Stromal cell of bone marrow (primary cell): ENCODE measurements at regions not wholly inside any gene's neighbourhood (a gene's known extent, or its start where the extent isn't known, plus 50 kb on each side); places are given as distances from the start of the nearest gene placed in this dataset.

Experiments
- DNase-seq: peaks from one replicate; pipeline ENCODE4 v3.0.0-alpha.2; 2012; ENCODE audit warnings: low read depth

DNA sequence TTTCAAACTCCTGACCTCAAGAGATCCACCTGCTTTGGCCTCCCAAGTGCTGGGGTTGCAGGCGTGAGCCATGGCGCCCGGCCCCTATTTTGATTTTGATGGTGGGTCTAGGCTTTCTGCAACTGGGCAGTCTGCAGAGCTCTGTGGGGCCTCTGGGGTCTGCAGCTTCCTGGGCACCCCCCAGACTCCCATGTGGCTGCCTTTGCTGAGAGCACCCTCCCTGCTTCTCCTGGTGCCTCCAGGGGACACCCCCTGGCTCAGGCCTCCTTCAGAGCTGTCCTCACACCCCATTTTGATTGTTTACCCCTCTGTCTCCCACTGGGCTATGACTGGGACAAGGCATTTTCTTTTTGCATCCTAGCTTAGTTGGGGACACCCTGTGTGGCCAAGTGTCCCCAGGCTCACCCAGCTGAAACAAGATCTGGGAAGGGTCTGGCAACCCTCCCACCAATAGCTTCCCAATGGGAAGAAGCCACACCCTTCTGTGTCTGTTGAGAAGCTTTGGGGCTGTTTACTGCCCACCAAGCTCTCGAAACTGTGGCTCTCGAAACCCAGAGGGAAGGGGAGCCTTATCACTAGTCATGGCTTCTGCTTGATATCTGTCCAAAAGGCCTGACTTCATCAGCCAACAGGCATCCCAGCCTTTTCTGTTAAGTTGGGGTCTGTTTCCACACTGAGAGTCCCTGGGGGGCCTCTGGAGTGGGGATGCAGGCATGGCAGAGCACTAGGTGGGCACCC, 204.4 kb upstream of the IER5L start:
- DNase-seq: no peak

DNA sequence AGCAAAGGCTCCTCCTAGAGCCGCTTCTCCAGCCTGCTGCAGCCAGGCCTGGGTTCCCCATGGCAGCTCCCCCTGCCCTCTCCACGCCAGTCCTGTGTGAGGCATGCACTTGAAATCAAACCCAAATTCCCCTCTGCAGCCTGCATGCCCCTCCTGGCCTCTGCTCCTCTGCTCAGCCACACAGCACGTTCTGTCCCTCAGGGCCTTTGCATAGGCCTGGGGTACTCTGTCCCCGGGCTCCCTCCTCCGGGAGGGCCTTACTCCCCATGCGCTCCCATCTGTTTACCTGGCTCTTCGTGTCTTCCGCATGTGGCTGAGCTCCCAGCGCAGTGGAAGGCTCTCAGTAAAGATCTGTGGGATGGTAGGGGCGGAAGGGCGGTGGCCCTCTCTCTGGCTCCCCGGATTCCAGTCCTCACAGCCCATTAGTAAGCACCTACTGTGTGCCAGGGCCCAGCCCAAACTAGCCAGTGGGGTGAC, 203.5 kb upstream of the IER5L start:
- no peak for DNase-seq

DNA sequence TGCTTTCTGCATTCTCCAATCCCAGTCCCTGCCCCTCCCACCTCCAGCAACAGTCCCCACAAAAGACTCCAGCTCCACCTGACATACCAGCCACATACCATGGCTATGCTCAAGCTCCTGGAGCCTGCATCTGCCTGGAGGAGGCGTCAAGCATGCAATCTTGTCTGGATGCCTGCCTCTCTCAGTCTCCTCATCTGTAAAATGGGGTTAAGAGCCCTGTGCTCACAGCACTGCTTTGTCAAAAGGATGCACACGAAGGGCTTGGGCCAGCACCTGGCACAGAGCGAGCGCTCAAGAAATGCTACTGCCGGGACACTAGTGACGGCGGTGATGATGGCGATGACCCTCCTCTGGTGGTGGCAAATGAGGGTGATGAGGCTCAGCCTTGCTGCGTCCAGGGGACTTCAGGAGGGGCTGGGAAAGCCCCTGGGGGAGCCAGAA, 202.9 kb upstream of the IER5L start:
- no peak for DNase-seq

DNA sequence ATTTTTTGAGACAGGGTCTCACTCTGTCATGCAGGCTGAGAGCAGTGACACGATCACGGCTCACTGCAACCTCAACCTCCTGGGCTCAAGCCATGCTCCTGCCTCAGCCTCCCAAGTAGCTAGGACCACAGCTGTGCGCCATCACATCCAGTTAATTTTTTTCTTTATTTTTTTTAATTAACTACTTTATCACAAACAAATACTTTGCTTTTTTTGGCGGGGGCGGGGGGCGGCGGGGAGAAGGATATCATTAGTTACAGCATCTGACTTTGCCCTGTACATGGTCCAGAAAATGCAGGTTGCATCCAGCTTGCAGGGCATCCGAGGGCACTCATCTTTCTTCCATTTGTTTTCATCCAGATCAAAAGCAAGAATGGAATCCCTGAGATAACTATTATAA, 201.8 kb upstream of the IER5L start:
- DNase-seq: no peak

DNA sequence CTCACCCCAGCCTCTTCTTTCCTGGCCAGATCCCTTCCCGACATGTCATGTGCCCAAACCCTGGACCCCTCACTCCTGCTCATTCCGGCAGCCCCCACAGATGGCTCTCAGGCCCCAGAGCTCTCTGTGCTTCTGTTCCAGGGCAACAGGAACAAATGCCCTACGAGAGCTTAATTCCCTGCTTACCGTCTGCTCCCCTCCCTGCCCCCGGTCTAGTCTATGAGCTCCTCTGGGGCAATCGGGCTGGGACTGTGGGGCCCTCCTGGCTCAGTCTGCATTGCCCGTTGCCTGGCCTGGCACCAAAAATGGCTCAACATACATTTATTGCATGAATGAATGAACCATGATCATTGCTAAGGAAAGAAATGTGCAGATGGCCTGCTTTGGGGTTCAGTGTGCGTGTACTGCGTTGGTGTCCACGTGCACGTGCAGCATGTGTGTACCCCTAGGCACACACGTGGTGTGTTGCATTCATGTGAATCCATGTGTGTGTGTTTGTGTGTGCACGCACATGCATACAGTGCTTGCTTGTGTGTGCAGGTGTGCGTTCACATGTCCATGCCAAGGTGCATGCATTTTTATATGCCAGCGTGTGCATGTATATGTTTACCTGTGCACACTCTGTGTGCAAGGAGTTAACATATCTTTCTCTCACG, 201.2 kb upstream of the IER5L start:
- DNase-seq: no peak

DNA sequence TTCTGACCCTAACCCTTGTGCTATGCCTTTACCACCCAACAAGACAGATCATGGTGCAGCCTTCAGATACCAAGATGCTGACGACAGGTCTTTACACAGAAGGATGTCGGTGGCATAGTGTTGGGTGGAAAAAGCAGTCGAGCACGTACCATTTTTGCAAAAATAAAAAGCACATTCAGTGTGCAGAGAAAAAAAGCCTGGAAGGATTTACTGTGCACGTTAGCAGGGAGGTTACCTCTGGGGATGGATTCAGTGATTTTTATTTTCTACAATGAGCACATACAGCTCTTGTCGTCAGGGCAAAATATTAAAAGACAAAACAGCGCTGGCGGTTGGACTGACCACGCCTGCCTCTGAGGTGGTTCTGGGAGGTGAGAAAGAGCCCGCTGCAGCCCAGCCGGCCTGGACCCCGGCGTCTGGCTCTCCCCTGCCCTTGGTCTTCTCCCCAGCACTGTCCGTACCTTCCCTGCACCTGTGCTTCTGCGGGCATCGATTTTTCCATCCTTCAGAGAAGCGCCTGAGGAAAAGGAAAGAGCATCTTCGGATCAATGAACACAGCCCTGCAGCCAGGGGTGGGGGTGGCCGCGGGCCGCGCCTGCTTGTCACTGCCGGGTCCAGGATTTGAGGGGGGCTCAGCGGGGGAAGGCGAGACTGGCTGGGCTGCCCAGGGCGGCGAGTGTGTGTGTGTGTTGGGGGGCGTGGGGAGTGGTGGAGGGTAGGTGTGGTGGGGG, 200.0 kb upstream of the IER5L start:
- no peak for DNase-seq

DNA sequence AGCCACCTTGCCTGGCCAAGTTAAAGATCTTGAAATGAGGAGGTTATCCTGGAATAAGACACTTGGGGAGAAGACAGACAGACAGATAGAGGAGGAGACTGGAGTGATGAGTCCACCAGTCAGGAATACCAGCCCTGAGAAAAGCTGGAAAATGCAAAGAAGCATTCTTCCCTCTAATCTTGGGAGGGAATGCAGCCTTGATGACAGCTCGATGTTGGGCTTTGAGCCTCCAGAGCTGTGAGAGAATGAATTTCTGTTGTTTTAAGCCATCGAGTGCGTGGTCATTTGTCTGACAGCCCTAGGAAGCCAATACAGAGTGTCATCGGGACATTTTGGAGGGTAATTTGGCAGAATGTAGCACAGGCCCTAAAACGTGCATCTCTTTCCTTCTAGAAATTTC, 199.1 kb upstream of the IER5L start:
- DNase-seq: no peak

DNA sequence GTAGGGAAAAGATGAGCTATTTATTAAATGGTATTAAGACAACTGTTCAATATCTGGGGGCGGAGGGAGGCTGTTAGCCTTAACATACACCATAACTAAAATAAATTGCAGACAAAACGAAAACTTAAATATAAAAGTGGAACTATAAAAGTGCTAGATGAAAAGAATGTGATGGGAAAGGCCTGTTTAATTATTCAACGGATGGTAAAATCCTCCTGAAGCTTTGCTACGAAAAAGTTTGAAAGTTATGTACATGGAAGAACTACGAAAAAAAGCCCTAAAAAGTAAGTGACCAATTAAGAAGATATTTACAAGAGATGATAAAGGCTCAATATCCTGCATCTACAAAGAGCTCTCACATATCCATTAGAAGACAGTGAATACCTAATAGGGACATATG, 197.8 kb upstream of the IER5L start:
- DNase-seq: no peak

DNA sequence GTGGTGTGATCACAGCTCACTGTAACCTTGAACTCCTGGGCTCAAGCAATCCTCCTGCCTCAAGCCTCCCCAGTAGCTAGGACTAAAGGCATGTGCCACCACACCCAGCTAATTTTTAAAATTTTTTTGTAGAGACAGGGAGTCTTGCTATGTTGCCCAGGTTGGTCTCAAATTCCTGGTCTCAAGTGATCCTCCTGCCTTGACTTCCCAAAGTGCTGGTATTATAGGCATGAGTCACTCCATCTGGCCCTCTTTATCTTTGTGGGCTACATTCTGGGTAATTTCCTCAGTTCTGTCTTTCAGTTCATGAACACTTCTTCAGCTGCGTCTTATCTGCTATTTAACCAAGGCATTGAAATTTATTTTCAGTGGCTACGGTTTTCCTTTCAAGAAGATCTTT, 196.6 kb upstream of the IER5L start:
- no peak for DNase-seq

DNA sequence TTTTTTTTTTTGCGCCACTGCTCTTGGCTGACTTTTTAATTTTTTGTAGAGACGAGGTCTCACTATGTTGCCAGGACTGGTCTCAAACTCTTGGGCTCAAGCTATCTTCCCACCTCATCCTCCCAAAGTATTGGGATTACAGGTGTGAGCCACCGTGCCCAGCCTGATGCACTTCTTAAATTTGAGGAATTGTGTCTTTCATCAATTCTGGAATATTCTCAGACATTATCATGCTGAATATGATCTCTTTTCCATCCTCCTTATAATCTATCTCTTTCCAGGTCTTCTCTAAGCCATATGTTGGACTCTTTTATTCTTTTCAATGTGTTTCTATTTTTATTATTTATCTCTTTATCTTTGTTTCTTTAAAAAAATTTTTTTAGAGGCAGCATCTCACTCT, 196.2 kb upstream of the IER5L start:
- no peak for DNase-seq

DNA sequence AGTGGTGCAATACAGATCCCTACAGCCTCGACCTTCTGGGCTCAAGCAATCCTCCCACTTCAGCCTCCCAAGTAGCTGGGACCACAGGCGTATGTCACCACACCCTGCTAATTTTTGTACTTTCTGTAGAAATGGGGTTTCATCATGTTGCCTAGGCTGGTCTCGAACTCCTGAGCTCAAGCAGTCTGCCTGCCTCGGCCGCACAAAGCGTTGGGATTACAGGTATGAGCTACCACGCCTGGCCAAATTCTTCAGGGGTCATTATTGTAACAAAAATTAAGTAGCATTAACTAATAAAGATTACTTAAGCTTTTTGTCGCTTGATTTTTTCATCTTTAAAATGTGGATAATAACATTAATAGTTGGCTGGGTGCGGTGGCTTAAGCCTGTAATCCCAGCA, 195.3 kb upstream of the IER5L start:
- no peak for DNase-seq

DNA sequence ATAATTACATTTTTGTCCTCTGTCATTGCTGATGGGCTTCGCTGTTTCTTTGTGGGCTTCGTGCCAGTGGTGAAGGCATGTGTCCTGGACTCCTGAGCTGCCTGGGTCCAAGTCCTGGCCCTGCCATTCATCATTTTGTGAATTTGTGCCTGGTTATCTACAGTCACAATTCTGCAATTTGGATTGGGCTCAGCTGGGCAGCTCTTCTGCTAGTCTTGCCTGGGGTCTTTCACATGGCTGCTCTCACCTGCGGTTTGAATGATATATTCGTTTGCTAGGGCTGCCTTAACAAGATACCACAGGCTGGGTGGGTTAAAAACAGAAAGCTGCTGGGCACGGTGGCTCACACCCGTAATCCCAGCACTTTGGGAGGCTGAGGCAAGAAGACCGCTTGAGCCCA, 192.7 kb upstream of the IER5L start:
- DNase-seq: no peak

DNA sequence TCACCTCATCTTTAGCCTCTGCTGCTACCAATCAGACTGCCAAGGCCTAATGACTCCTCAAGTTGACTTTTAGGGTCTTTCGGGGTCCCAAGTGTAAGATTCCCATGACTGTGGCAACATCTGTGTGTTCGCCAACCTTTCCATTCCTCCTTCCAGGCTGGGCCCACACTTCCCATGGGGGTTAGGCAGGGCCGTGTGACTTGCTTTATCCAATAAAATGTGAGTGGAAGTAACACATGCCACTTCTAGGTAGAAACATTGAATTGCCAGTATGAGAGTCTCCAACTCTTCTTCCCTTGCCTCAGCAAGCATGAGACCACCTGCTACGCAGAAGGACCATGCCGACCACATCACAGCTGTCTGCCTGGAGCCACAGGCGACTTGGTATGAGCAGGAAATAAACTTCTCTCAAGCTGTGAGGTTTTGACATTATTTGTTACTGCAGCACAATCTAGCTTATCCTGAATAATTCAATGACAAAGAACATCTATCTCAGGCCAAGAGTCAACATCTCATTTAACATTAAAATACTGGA, 190.4 kb upstream of the IER5L start:
- no peak for DNase-seq

DNA sequence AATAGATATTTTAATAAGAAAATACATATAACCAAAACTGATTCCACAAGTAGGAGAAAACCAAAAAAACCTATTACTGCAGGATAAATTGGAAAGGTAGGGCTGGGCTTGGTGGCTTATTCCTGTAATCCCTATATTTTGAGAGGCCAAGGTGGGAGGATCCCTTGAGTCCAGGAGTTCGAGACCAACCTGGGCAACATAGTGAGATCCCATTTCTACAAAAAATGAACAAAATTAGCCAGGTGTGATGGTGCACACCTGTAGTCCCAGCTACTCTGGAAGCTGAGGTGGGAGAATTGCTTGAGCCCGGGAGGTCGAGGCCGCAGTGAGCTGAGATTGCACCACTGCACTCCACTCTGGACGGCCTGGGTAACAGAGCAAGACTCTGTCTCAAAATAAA, 189.2 kb upstream of the IER5L start:
- no peak for DNase-seq

DNA sequence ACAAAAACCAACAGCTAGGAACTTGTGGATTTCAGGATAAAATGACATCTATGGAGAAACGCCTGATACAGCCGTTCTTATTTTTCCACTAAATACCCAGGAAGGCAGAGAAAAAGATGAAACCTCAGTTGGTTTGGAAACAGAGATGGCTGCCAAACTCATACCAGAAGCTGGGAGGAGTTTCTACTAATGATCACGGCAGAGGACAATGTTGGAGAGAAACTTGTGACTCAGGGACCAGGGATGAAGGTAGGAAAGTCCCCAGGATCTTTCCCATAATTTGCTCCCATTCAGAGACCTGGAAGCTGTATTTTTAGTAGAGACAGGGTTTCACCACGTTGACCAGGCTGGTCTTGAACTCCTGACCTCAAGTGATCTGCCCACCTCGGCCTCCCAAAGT, 187.1 kb upstream of the IER5L start:
- DNase-seq: peak; percentile 23

DNA sequence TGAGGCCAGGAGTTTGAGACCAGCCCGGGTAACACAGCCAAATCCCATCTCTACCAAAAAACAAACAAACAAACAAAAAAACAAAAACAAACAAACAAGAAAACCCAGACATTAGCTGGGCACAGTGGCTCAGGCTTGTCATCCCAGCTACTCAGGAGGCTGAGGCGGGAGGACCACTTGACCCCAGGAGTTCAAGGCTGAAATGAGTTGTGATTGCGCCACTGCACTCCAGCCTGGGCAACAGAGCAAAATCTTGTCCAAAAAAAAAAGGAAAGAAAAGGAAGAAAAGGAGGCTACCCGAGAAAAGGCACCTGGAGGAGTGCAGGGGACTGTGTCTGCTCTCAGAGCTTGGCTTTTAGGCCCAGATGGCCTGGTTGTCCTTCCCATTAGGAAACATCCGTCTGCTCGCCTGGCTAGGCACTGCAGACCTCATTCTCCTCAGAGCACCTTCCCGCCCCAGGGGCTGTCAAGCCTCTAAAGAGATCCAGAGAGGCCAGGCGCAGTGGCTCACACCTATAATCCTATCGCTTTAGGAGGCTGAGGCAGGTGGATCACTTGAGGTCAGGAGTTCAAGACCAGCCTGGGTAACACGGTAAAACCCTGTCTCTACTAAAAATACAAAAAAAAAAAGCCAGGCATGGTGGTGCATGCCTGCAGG, 185.3 kb upstream of the IER5L start:
- DNase-seq: no peak

DNA sequence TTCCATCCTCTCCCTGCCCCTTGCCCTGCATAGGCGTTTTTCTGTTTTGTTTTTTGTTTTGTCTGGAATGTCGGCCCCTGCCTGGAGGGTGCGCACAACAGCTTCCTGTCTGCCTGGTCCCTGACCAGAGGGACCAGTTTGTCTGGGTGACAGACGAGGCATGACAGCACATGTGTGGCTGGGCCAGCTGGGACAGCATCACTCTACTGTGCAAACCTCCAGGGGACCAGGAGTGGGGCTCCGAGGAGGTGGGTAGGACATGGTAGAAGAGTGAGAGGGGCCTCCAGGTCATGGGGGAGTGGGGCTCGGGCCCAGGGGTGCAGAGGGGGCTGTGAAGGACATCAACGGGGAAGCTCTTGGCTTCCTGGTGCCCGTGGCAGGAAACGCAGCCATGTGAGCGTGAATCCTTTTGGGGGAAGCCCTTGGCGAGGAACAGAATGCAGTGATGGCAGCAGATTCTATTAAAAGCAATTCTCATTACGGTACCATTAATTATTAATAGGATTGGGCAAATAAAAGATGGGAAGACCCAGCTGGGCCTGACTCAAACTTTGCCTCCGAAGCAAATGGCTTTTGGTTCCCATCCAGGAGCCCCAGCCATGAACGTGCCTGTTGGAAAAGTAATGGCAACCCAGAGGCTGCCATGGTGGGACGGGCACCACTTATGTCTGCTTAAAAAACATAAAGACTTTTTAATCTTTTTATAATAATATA, 184.4 kb upstream of the IER5L start:
- DNase-seq: no peak

DNA sequence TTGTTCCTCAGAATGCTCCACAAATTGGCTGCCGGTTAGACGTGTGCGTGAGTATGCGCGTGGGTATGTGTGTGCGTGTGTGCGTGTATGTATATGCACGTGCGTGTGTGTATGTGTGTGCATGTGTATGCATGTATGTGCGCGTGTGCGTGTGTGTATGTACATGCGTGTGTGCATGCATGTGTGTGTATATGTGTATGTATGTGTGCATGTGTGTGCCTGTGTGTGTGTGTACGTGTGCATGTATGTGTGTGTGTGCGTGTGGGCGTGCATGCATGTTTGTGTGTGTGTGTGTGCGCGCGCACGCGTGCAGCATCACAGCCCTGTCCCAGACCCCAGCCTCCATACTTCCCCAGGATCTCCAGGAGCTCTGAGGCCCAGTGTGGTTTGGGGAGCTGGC, 183.1 kb upstream of the IER5L start:
- DNase-seq: no peak

DNA sequence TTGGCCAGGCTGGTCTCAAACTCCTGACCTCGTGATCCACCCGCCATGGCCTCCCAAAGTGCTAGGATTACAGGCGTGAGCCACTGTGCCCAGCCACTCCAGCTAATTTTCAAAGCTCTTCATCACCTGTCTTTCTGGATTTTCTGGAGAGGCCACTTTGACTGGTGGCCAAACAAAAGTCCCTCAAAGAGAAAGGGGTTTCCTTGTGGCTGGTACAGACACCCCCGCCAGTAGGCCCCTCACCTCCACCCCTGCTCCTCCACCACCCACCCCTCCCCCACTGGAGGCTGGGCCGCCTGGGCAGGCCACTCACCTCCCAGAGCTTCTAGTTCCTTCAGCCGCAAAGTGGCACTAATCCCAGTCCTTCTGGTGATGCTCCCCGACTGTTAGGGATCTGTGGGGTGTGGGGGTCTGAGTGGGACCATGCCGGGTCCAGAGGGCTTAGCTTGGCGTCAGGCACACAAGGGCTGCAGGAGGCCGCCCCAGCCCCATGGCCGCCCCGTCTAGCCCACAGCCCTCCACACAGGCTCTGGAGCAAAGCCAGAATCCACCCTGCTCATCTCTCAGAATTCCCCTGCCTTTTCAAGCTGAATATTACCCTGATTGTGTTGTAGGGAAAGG, 182.0 kb upstream of the IER5L start:
- no peak for DNase-seq

DNA sequence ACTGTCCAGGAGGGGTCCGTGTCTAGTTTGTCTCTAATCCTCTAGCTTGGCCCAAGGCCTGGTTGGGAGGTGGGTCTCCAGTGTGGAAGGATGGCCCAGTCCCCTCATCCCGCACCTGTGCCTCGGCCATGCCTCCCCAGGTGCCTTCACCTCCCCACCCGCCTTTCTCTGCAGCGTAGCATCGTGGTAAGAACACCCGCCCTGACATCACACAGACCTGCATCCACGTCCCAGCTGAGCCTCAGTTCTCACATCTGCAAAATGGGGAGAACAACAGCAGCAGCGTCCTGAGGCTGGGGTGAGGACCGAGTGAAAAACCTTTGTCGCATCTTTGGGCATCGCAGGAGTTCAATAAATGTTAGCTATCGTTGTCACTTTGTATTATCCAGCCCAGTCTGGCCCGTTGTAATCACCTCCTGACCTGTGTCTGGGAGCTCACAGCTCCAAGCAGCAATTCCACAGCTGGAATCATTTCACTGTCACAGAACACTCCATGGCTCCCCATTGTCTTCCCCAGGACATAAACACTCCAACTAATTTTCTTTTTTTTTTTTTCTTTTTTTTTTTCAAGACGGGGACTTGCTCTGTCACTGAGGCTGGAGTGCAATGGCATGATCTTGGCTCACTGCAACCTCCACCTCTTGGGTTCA, 181.2 kb upstream of the IER5L start:
- DNase-seq: no peak
